ENCODE measurements at regions not wholly inside any gene's neighbourhood (a gene's known extent, or its start where the extent isn't known, plus 50 kb on each side); places are given as distances from the start of the nearest gene placed in this dataset.
"Not testable (repeated sequence)": the region's sequence is repeated elsewhere in the genome, so short reads cannot be mapped to it uniquely, and the experiment has no call there.

GRCh38 chr6:56839533-56840183, 115.2 kb upstream of the BEND6 start:
- DNase-seq (ENCODE audit: low read depth in 4 of 4, low spot score in 1 of 4): no peak

GRCh38 chr6:56838965-56839364, 115.9 kb upstream of the BEND6 start:
- no peak for DNase-seq (ENCODE audit: low read depth in 4 of 4, low spot score in 1 of 4)

- DNase-seq (ENCODE audit: low read depth in 4 of 4, low spot score in 1 of 4): no peak
These were observed 116.8 kb upstream of the BEND6 start for GRCh38 chr6:56838016-56838555.

GRCh38 chr6:56837322-56837894, 117.5 kb upstream of the BEND6 start:
- DNase-seq (ENCODE audit: low read depth in 4 of 4, low spot score in 1 of 4): no peak

GRCh38 chr6:56835612-56836011, 119.3 kb upstream of the BEND6 start:
- DNase-seq (ENCODE audit: low read depth in 4 of 4, low spot score in 1 of 4): no peak

- DNase-seq (ENCODE audit: low read depth in 4 of 4, low spot score in 1 of 4): no peak
These were observed 121.0 kb upstream of the BEND6 start for GRCh38 chr6:56833873-56834272.

- DNase-seq (ENCODE audit: low read depth in 4 of 4, low spot score in 1 of 4): no peak
These were observed 121.6 kb upstream of the BEND6 start for GRCh38 chr6:56833127-56833791.

GRCh38 chr6:56832225-56832624, 122.7 kb upstream of the BEND6 start:
- no peak for DNase-seq (ENCODE audit: low read depth in 4 of 4, low spot score in 1 of 4)

GRCh38 chr6:56831334-56831733, 123.6 kb upstream of the BEND6 start:
- no peak for DNase-seq (ENCODE audit: low read depth in 4 of 4, low spot score in 1 of 4)

- no peak for DNase-seq (ENCODE audit: low read depth in 4 of 4, low spot score in 1 of 4)
These were observed 126.8 kb upstream of the BEND6 start for GRCh38 chr6:56827908-56828649.

- not testable (repeated sequence) for DNase-seq (ENCODE audit: low read depth in 4 of 4, low spot score in 1 of 4)
These were observed 130.5 kb upstream of the BEND6 start for GRCh38 chr6:56824431-56824830.

GRCh38 chr6:56821005-56821432, 133.9 kb upstream of the BEND6 start:
- no peak for DNase-seq (ENCODE audit: low read depth in 4 of 4, low spot score in 1 of 4)

GRCh38 chr6:56820060-56820459, 134.8 kb upstream of the BEND6 start:
- no peak for DNase-seq (ENCODE audit: low read depth in 4 of 4, low spot score in 1 of 4)

- no peak for DNase-seq (ENCODE audit: low read depth in 4 of 4, low spot score in 1 of 4)
These were observed 135.3 kb upstream of the BEND6 start for GRCh38 chr6:56819604-56820003.

- no peak for DNase-seq (ENCODE audit: low read depth in 4 of 4, low spot score in 1 of 4)
These were observed 138.5 kb upstream of the BEND6 start for GRCh38 chr6:56816370-56816769.

- DNase-seq (ENCODE audit: low read depth in 4 of 4, low spot score in 1 of 4): no peak
These were observed 139.5 kb upstream of the BEND6 start for GRCh38 chr6:56815436-56815835.

GRCh38 chr6:56814802-56815201, 140.1 kb upstream of the BEND6 start:
- no peak for DNase-seq (ENCODE audit: low read depth in 4 of 4, low spot score in 1 of 4)

- DNase-seq (ENCODE audit: low read depth in 4 of 4, low spot score in 1 of 4): no peak
These were observed 140.6 kb upstream of the BEND6 start for GRCh38 chr6:56814308-56814707.

GRCh38 chr6:56812851-56813250, 142.1 kb upstream of the BEND6 start:
- not testable (repeated sequence) for DNase-seq (ENCODE audit: low read depth in 4 of 4, low spot score in 1 of 4)

- no peak for DNase-seq (ENCODE audit: low read depth in 4 of 4, low spot score in 1 of 4)
These were observed 146.0 kb upstream of the BEND6 start for GRCh38 chr6:56808871-56809359.

GRCh38 chr6:56807989-56808337, 146.9 kb upstream of the BEND6 start:
- no peak for DNase-seq (ENCODE audit: low read depth in 4 of 4, low spot score in 1 of 4)

Measured in stimulated activated CD4-positive, alpha-beta T cell treated with anti-CD3 and anti-CD28 coated beads, Interleukin-1b, Interleukin-23, amount 100 ng/mL, for 24 hours (primary cell).